ENCODE measurements at regions not wholly inside any gene's neighbourhood (a gene's known extent, or its start where the extent isn't known, plus 50 kb on each side); places are given as distances from the start of the nearest gene placed in this dataset.

DNA sequence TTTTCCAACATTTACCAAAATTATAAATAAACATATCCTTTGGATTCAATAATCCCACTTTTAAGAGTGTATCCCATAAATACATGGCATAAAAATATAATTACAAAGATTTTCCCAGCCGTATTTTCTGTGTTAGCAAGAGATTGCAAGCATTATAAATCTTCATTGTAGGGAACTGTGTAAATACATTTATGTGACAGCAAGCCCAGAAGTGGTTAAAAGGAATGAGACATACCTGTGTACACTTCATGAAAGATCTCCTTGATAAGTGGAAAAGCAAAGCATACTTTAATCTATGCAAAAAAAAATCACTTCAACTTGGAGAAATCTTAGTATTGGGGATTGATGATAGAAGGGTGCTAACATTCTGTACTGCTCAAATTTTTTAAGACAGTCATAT, 173.1 kb downstream of the GASK1B start:
- TF ChIP-seq CTCF (IDR thresholded peaks at IDR 0.05; ENCODE audit: insufficient read depth, low read length, poor library complexity, severe bottlenecking) (no peak), EZH2phosphoT487 (conservative IDR thresholded peaks at IDR 0.05; ENCODE audit: low read length) (no peak)

Data from SU-DHL-6 (cell line).